H9 (cell line): ENCODE measurements at regions not wholly inside any gene's neighbourhood (a gene's known extent, or its start where the extent isn't known, plus 50 kb on each side); places are given as distances from the start of the nearest gene placed in this dataset.

ENCODE experiments used
- DNase-seq: peaks from one replicate; pipeline ENCODE4 v3.0.0-alpha.2; 2017
- H2AFZ ChIP-seq: one replicate; pipeline ENCODE4 v1.6.1; 2013; ENCODE audit warnings: mild to moderate bottlenecking, low read length, control low read depth, moderate library complexity
- H2AK5ac ChIP-seq: 2 replicates; pipeline ENCODE4 v1.6.1; 2013; ENCODE audit warnings: low read length, control low read depth, mixed read lengths; ENCODE audit not compliant: insufficient read length
- H2BK120ac ChIP-seq: one replicate; pipeline ENCODE4 v1.6.1; 2013; ENCODE audit warnings: low read depth, mild to moderate bottlenecking, low read length, control low read depth, inconsistent platforms; ENCODE audit not compliant: poor library complexity, severe bottlenecking
- H2BK12ac ChIP-seq: 2 replicates; pipeline ENCODE4 v1.6.1; 2013; ENCODE audit warnings: low read length, control low read depth, mixed read lengths, low read depth; ENCODE audit not compliant: insufficient read length
- H2BK15ac ChIP-seq: 2 replicates; pipeline ENCODE4 v1.6.1; 2013; ENCODE audit warnings: low read depth, low read length, control low read depth
- H2BK20ac ChIP-seq: one replicate; pipeline ENCODE4 v1.6.1; 2013; ENCODE audit warnings: low read depth, mild to moderate bottlenecking, low read length, control low read depth, inconsistent platforms; ENCODE audit not compliant: poor library complexity, severe bottlenecking
- H2BK5ac ChIP-seq: 2 replicates; pipeline ENCODE4 v1.6.1; 2013; ENCODE audit warnings: low read length, control low read depth, mixed read lengths; ENCODE audit not compliant: insufficient read length
- H3K14ac ChIP-seq: 2 replicates; pipeline ENCODE4 v1.6.1; 2013; ENCODE audit warnings: low read length, control low read depth; ENCODE audit not compliant: insufficient read depth
- H3K18ac ChIP-seq: 2 replicates; pipeline ENCODE4 v1.6.1; 2013; ENCODE audit warnings: low read depth, mild to moderate bottlenecking, mixed read lengths, low read length, control low read depth; ENCODE audit not compliant: insufficient read length
- H3K23ac ChIP-seq: 2 replicates; pipeline ENCODE4 v1.6.1; 2013; ENCODE audit warnings: low read length, control low read depth, mixed read lengths, low read depth; ENCODE audit not compliant: insufficient read length
- H3K23me2 ChIP-seq: 2 replicates; pipeline ENCODE4 v1.6.1; 2013; ENCODE audit warnings: low read depth, mild to moderate bottlenecking, mixed read lengths, low read length, control low read depth; ENCODE audit not compliant: insufficient read length, poor library complexity, severe bottlenecking
- H3K27ac ChIP-seq: 2 replicates; pipeline ENCODE4 v1.5.1; 2013; ENCODE audit warnings: low read length, control low read depth, mixed read lengths, low read depth; ENCODE audit not compliant: insufficient read length
- H3K27me3 ChIP-seq: 2 replicates; pipeline ENCODE4 v1.6.1; 2013; ENCODE audit warnings: low read length, control low read depth, inconsistent platforms; ENCODE audit not compliant: insufficient read depth
- H3K4ac ChIP-seq: 2 replicates; pipeline ENCODE4 v1.6.1; 2013; ENCODE audit warnings: low read depth, mild to moderate bottlenecking, control low read depth, inconsistent platforms, low read length, moderate library complexity
- H3K4me1 ChIP-seq: 2 replicates; pipeline ENCODE4 v1.6.1; 2013; ENCODE audit warnings: low read length, control low read depth, inconsistent platforms; ENCODE audit not compliant: insufficient read depth
- H3K4me2 ChIP-seq: 2 replicates; pipeline ENCODE4 v1.6.1; 2013; ENCODE audit warnings: low read length, control low read depth, mixed read lengths; ENCODE audit not compliant: insufficient read length, insufficient read depth
- H3K56ac ChIP-seq: 2 replicates; pipeline ENCODE4 v1.6.1; 2013; ENCODE audit warnings: low read depth, mild to moderate bottlenecking, mixed read lengths, low read length, control low read depth; ENCODE audit not compliant: insufficient read length
- H3K79me1 ChIP-seq: 2 replicates; pipeline ENCODE4 v1.6.1; 2013; ENCODE audit warnings: low read depth, mild to moderate bottlenecking, moderate library complexity, low read length, control low read depth, inconsistent platforms; ENCODE audit not compliant: insufficient read depth, poor library complexity, severe bottlenecking
- H3K79me2 ChIP-seq: 2 replicates; pipeline ENCODE4 v1.6.1; 2013; ENCODE audit warnings: low read length, control low read depth, inconsistent platforms; ENCODE audit not compliant: insufficient read depth
- H3K9ac ChIP-seq: 2 replicates; pipeline ENCODE4 v1.6.1; 2013; ENCODE audit warnings: low read length, control low read depth, mixed read lengths; ENCODE audit not compliant: insufficient read length; ENCODE audit errors: extremely low read depth
- H3K9me3 ChIP-seq: one replicate; pipeline ENCODE4 v1.6.1; 2013; ENCODE audit warnings: low read depth, low read length, inconsistent platforms; ENCODE audit not compliant: control insufficient read depth
- H3T11ph ChIP-seq: one replicate; pipeline ENCODE4 v1.6.1; 2013; ENCODE audit warnings: mild to moderate bottlenecking, low read length, control low read depth, inconsistent platforms
- H4K20me1 ChIP-seq: one replicate; pipeline ENCODE4 v1.6.1; 2013; ENCODE audit not compliant: control insufficient read depth, insufficient read length, insufficient read depth
- H4K5ac ChIP-seq: 2 replicates; pipeline ENCODE4 v1.6.1; 2013; ENCODE audit warnings: low read depth, mild to moderate bottlenecking, mixed read lengths, low read length, control low read depth; ENCODE audit not compliant: insufficient read length
- H4K8ac ChIP-seq: replicated peaks from 2 replicates; pipeline ENCODE4 v1.6.1; 2013; ENCODE audit warnings: low read length, control low read depth, mixed read lengths, low read depth; ENCODE audit not compliant: insufficient read length
- H4K91ac ChIP-seq: 2 replicates; pipeline ENCODE4 v1.6.1; 2013; ENCODE audit warnings: low read depth, mild to moderate bottlenecking, moderate library complexity, mixed read lengths, low read length, control low read depth; ENCODE audit not compliant: insufficient read length
- H3K27ac Mint-ChIP-seq, 3 experiments: 2 replicates in 2 of 3; 3 replicates in 1 of 3; pipeline ENCODE4 v1.8.0; 2020 to 2021; ENCODE audit warnings: mixed read lengths in 3 of 3, mild to moderate bottlenecking in 1 of 3, moderate library complexity in 1 of 3
- H3K27me3 Mint-ChIP-seq: 2 replicates; pipeline ENCODE4 v1.8.0; 2021; ENCODE audit warnings: low read depth, mild to moderate bottlenecking, moderate library complexity, mixed read lengths
- H3K36me3 Mint-ChIP-seq, 3 experiments: 2 replicates in 2 of 3; 3 replicates in 1 of 3; pipeline ENCODE4 v1.8.0; 2020 to 2021; ENCODE audit warnings: low read depth in 3 of 3, mixed read lengths in 3 of 3; ENCODE audit not compliant: insufficient read depth in 1 of 3
- H3K4me1 Mint-ChIP-seq, 2 experiments: 2 replicates each; pipeline ENCODE4 v1.8.0; 2020; ENCODE audit warnings: mixed read lengths in 2 of 2
- H3K4me3 Mint-ChIP-seq, 2 experiments: 2 replicates in 1 of 2; 3 replicates in 1 of 2; pipeline ENCODE4 v1.8.0; 2020 to 2021; ENCODE audit warnings: mild to moderate bottlenecking in 2 of 2, mixed read lengths in 2 of 2, moderate library complexity in 1 of 2
- H3K9me3 Mint-ChIP-seq, 2 experiments: 2 replicates in 1 of 2; 3 replicates in 1 of 2; pipeline ENCODE4 v1.8.0; 2020; ENCODE audit warnings: mild to moderate bottlenecking in 2 of 2, mixed read lengths in 2 of 2, moderate library complexity in 1 of 2
- WGBS: extraction: QIAGEN DNeasy Blood & Tissue Kit; methylation state at CpG from one replicate; pipeline ENCODE4 v1.1.7; 2013; ENCODE audit warnings: missing lambda C conversion rate, low lambda C conversion rate, mixed read lengths; ENCODE audit not compliant: insufficient read length; ENCODE audit errors: extremely low coverage; 5-methylcytosine and 5-hydroxymethylcytosine counted together
- TF ChIP-seq, protein P1 (sequence below): fragments of 200-600 bp; sonication (generic); conservative IDR thresholded peaks from 3 replicates; pipeline ENCODE4 v1.8.0; 2021; ENCODE audit warnings: antibody characterized with exemption, mild to moderate bottlenecking

DNA sequence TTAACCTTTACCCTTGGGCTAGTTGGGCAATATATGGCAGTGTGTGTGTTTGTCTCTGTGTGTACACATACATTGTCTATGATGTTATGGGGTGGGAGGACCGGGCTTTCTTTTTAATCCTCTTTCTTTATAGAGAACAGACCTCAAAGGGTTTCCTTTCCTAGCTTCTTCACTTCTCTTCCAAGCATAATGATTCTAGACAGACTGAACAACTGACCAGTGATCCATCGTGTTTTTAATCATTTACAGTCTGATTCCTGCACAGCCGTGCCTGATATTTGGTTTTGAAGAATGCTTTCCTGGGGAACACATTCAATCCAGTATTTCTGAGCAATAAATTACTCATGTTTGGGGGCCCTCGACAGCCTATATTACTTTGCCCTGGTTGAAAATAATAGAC is 481.1 kb upstream of the DCN start:
- no peak overlapping the region for H3K27ac ChIP-seq

More for the DNA sequence above, 481.1 kb upstream of the DCN start:
- no peaks in the 10 kb centered on the region for H3K36me3 Mint-ChIP-seq
- Histone ChIP-seq H2BK20ac (no peak overlapping the region), H3K4me1 (no peaks in the 10 kb centered on the region), H3K56ac (no peak overlapping the region), H2BK12ac (no peak overlapping the region), H3K18ac (no peak overlapping the region), H4K8ac (no peak overlapping the region), H2AK5ac (no peak overlapping the region), H4K5ac (no peak overlapping the region), H3K79me2 (no peaks in the 10 kb centered on the region), H3K4ac (no peak overlapping the region), H3K9ac (no peak overlapping the region), H3K9me3 (no peaks in the 10 kb centered on the region), H2BK15ac (no peak overlapping the region), H3K79me1 (no peaks in the 10 kb centered on the region), H3K14ac (no peak overlapping the region), H2BK120ac (no peak overlapping the region), H3K4me2 (no peak overlapping the region), H2AFZ (no peak overlapping the region), H4K20me1 (no peaks in the 10 kb centered on the region), H3K23me2 (no peaks in the 10 kb centered on the region), H3K23ac (no peak overlapping the region), H2BK5ac (no peak overlapping the region), H4K91ac (no peak overlapping the region), H3K27me3 (no peaks in the 10 kb centered on the region), H3T11ph (no peak overlapping the region)
- TF ChIP-seq, protein P1, sequence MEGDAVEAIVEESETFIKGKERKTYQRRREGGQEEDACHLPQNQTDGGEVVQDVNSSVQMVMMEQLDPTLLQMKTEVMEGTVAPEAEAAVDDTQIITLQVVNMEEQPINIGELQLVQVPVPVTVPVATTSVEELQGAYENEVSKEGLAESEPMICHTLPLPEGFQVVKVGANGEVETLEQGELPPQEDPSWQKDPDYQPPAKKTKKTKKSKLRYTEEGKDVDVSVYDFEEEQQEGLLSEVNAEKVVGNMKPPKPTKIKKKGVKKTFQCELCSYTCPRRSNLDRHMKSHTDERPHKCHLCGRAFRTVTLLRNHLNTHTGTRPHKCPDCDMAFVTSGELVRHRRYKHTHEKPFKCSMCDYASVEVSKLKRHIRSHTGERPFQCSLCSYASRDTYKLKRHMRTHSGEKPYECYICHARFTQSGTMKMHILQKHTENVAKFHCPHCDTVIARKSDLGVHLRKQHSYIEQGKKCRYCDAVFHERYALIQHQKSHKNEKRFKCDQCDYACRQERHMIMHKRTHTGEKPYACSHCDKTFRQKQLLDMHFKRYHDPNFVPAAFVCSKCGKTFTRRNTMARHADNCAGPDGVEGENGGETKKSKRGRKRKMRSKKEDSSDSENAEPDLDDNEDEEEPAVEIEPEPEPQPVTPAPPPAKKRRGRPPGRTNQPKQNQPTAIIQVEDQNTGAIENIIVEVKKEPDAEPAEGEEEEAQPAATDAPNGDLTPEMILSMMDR = no peak
- H3K27ac Mint-ChIP-seq = no peak overlapping the region
- no peak for DNase-seq
- no CpG with 5 or more reads among the region's 4 CpGs for whole genome bisulfite sequencing
- H3K4me3 Mint-ChIP-seq = no peak overlapping the region
- no peaks in the 10 kb centered on the region for H3K27me3 Mint-ChIP-seq
- H3K4me1 Mint-ChIP-seq = no peaks in the 10 kb centered on the region
- no peaks in the 10 kb centered on the region; a peak in 1 of 5 replicates for H3K9me3 Mint-ChIP-seq
